ENCODE measurements at regions not wholly inside any gene's neighbourhood (a gene's known extent, or its start where the extent isn't known, plus 50 kb on each side); places are given as distances from the start of the nearest gene placed in this dataset.

DNA sequence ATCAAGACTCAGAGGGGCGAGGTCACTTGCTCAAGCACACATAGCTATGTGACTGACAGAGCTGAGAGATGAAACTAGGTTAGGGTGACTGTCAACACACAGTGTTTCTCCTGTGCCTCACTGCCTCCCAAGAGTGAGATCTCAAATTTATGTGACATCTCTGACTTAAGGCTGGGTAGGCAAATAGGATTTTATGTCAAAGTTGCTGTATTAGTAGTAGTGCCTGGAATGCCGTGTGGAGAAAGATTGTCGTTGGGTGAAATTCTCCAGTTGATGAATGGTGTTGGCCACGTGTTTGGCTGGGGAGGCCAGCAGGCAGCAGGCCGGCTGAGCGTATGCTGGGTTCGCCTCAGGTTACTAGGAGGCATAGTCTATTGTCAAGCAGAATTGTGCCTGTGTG is 148.3 kb upstream of the BMPER start:
- TF ChIP-seq, protein P1, sequence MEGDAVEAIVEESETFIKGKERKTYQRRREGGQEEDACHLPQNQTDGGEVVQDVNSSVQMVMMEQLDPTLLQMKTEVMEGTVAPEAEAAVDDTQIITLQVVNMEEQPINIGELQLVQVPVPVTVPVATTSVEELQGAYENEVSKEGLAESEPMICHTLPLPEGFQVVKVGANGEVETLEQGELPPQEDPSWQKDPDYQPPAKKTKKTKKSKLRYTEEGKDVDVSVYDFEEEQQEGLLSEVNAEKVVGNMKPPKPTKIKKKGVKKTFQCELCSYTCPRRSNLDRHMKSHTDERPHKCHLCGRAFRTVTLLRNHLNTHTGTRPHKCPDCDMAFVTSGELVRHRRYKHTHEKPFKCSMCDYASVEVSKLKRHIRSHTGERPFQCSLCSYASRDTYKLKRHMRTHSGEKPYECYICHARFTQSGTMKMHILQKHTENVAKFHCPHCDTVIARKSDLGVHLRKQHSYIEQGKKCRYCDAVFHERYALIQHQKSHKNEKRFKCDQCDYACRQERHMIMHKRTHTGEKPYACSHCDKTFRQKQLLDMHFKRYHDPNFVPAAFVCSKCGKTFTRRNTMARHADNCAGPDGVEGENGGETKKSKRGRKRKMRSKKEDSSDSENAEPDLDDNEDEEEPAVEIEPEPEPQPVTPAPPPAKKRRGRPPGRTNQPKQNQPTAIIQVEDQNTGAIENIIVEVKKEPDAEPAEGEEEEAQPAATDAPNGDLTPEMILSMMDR (optimal IDR thresholded peaks at IDR 0.05 in 1 of 3, IDR thresholded peaks at IDR 0.05 in 1 of 3, conservative IDR thresholded peaks at IDR 0.05 in 1 of 3; ENCODE audit: extremely low read depth in 1 of 3, insufficient read depth in 2 of 3, low read length in 3 of 3) = no peak
- TF ChIP-seq EZH2 (IDR thresholded peaks at IDR 0.05; ENCODE audit: low read length) = no peak

Data from keratinocyte (primary cell).